Brain microvascular endothelial cell (primary cell): ENCODE measurements at regions not wholly inside any gene's neighbourhood (a gene's known extent, or its start where the extent isn't known, plus 50 kb on each side); places are given as distances from the start of the nearest gene placed in this dataset.

Source experiments
- DNase-seq: peaks from one replicate; pipeline ENCODE4 v3.0.0-alpha.2; 2020
- H3K27ac ChIP-seq: fragments of 250-450 bp; sonication (Bioruptor Pico); 2 replicates; pipeline ENCODE4 v1.5.1; 2020; ENCODE audit warnings: mild to moderate bottlenecking, moderate library complexity
- H3K27me3 ChIP-seq: fragments of 250-450 bp; sonication (Bioruptor Pico); replicated peaks from 2 replicates; pipeline ENCODE4 v1.5.1; 2020; ENCODE audit warnings: mild to moderate bottlenecking
- H3K36me3 ChIP-seq: fragments of 250-450 bp; sonication (Bioruptor Pico); replicated peaks from 2 replicates; pipeline ENCODE4 v1.5.1; 2020; ENCODE audit warnings: mild to moderate bottlenecking
- H3K4me3 ChIP-seq: 2 replicates; pipeline ENCODE4 v1.5.1; 2011; ENCODE audit warnings: low read depth, mild to moderate bottlenecking, control low read depth, low read length, moderate library complexity
- CTCF ChIP-seq: IDR thresholded peaks from 2 replicates; pipeline ENCODE4 v1.5.1; 2011; ENCODE audit warnings: low read depth, mild to moderate bottlenecking, moderate library complexity, low read length, control low read depth, inconsistent platforms; ENCODE audit errors: missing control alignments
- in situ Hi-C: cut with HindIII; loops from 2 replicates; pipeline ENCODE4 v1.10.0; 2017; ENCODE audit warnings: low sequenced_read_pairs, low pct_ligation_motif_present

DNA sequence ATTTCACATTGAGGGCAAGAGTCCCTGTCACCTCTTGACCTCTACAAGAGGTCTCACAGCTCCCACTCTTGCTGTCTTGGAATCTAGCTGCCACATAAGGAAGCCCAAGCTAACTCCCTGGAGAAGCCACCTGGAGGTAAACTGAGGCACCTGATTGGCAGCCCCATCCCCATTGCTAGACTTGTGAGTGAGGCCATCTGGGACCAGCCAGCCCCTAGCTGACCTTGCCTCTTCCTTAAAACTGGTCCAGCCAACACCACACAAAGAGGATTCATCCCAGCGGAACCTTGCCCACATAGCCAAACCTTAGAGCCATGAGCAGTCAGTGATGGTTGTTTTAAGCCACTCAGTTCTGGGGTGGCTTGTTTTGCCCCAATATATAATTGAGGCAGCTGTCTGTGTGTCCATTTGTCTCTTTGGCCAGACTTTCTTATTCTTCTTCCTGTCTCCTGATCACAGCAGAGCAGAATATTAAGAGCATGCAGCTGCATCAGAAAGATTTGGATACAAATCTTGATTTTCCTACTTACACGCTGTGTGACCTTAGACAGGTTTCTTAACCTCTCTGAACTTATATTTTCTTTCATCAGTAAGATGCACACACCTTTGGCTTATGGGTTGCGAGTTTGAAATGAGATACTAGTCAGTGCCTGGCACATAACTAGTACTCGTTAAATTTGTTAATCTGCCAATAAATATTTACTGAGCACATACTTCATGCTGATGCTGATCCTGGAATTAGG lies 74.3 kb upstream of the TP53I11 start:
- no peak for DNase-seq
- Histone ChIP-seq H3K27ac (no peak overlapping the region), H3K27me3 (no peaks in the 10 kb centered on the region), H3K36me3 (no peaks in the 10 kb centered on the region), H3K4me3 (no peak overlapping the region)
- in situ Hi-C loops, result no loop called here
- TF ChIP-seq CTCF, result no peak

DNA sequence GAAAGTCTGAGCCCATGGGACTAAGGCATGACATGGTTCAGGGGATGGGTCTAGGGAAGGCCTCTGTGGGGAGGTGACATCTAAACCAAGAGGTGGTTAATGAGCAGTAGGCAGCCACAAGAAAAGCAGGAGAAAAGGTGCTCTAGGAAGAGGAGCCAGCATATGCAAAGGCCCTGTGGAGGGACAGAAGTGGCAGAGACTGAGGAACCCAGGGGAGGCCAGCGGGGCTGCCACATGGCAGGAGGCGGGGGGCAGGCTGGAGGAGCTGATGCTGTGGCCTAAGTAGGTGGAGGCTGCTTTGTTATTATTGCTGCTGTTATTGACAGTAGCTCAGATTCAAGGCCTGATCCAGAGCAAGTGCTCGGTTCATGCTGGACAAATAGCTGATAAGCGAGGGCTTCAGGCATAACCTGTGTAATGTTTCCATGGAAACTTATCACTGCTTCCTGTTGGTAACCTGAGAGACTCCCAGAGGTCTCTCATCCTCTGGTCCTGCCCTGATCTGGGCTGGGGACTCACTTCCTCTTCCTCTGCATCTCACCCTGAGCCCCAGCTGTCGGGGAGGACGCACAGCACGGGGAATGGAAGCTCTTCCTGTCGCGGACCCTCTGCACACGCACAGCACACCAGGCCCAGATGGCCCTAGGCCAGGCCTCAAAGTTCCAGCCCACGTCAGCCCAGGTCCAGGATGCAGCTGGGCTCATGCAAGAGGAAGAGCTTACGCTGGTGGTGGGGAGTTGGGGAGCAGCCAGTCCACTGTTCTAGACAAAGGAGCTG lies 75.2 kb upstream of the TP53I11 start:
- Histone ChIP-seq H3K27ac (no peak overlapping the region), H3K27me3 (peaks cover 2% of the 10 kb centered on the region), H3K4me3 (no peak overlapping the region), H3K36me3 (no peaks in the 10 kb centered on the region)
- in situ Hi-C loops, result no loop called here
- TF ChIP-seq CTCF, result no peak
- no peak for DNase-seq

- TF ChIP-seq CTCF, result no peak
- Histone ChIP-seq H3K4me3 (no peak overlapping the region), H3K36me3 (no peaks in the 10 kb centered on the region), H3K27ac (no peak overlapping the region), H3K27me3 (peaks cover 2% of the 10 kb centered on the region)
- in situ Hi-C loops, result no loop called here
- no peak for DNase-seq
Observed at GRCh38 chr11:45026835-45027234, 76.2 kb upstream of the TP53I11 start.

DNA sequence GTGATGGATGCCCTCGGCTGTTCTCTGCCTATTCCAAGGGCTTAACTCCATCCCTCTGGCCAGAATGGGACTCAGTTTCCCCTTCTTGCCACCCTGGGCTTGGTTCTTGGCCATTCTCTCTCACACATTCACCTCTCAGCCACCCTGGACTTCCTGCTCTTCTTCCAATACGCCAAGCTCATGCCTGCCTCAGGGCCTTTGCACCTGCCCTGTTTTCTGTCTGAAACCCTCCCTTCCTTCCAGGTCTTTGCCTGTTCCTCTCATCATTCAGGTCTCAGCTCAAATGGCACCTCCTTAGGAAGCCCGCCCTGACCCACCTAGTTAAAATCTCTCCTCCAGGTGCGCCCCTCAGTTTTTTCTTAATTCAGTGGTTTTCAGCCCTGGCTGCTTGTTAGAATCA lies 76.6 kb upstream of the TP53I11 start:
- H3K4me3 ChIP-seq, result no peak overlapping the region
- in situ Hi-C loops, result no loop called here
- H3K36me3 ChIP-seq, result no peaks in the 10 kb centered on the region
- no peak for DNase-seq
- peaks cover 2% of the 10 kb centered on the region for H3K27me3 ChIP-seq
- no peak overlapping the region for H3K27ac ChIP-seq
- no peak for TF ChIP-seq CTCF

DNA sequence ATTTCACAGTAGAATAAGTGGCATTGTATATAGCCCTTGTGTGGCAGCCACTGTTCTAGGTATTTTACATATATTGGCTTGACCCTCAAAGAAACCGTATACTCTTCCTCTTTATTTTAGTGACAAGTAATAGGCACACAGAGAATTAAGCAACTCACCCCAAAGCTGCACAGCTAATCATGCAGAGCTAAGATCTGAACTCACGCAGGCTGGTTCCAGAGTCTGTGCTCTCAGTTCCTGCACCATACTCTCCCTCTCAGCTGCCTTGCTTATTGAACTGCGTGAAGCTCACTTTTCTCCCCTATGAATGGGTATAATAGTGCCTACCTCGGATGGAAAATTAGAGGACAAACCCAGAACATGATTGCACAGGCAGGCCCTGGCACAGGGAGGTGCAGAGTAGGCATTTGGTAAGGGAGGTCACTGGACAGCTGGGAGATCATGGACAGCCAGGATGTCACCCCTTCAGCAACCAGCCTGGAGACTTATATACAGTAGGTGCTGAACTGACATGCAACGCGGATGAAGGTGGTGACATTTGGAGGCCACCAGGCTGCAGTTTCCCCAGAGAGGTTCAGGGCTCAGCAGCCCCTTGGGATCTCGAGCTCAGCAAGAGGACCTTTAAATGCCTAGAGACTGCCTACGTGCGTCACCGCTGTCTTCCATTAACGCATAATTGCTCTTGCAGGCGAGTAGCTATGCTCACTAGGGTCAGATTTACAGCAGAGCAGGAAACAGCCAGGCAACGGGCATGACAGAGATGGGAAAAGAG lies 78.4 kb upstream of the TP53I11 start:
- in situ Hi-C loops, result no loop called here
- DNase-seq, result no peak
- TF ChIP-seq CTCF, result no peak

More for the DNA sequence above, 78.4 kb upstream of the TP53I11 start:
- Histone ChIP-seq H3K36me3 (no peaks in the 10 kb centered on the region), H3K27me3 (peaks cover 2% of the 10 kb centered on the region), H3K4me3 (no peak overlapping the region), H3K27ac (no peak overlapping the region)
